Right atrium auricular region (tissue), 2 donors: ENCODE measurements at regions not wholly inside any gene's neighbourhood (a gene's known extent, or its start where the extent isn't known, plus 50 kb on each side); places are given as distances from the start of the nearest gene placed in this dataset.
"Not testable (repeated sequence)": the region's sequence is repeated elsewhere in the genome, so short reads cannot be mapped to it uniquely, and the experiment has no call there.

ENCODE experiments used
- DNase-seq: peaks from one replicate; pipeline ENCODE4 v3.0.0-alpha.2; 2019; ENCODE audit warnings: low spot score
- H3K27ac ChIP-seq, 2 donors: fragments of 200-600 bp; sonication (generic); 1 replicate in 1 of 2; 2 replicates in 1 of 2; pipeline ENCODE4 v1.5.1; 2016 to 2019
- H3K27me3 ChIP-seq, 2 donors: fragments of 200-600 bp; sonication (generic); one replicate each; pipeline versions ENCODE4 v1.5.1 to v1.6.0; 2017 to 2019
- H3K36me3 ChIP-seq: fragments of 200-600 bp; sonication (generic); one replicate; pipeline ENCODE4 v1.5.1; 2016
- H3K4me1 ChIP-seq, 2 donors: fragments of 200-600 bp; sonication (generic); one replicate each; pipeline versions ENCODE4 v1.5.1 to v1.6.0; 2017 to 2019
- H3K4me3 ChIP-seq, 2 donors: fragments of 200-600 bp; sonication (generic); 1 replicate in 1 of 2; 2 replicates in 1 of 2; pipeline ENCODE4 v1.5.1; 2017 to 2019; ENCODE audit warnings: mild to moderate bottlenecking in 1 of 2, moderate library complexity in 1 of 2
- H3K9me3 ChIP-seq, 2 donors: fragments of 200-600 bp; sonication (generic); one replicate each; pipeline ENCODE4 v1.5.1; 2019
- CTCF ChIP-seq, 2 donors: fragments of 200-600 bp; sonication (generic); IDR thresholded peaks; one replicate each; pipeline ENCODE4 v1.5.1; 2019; ENCODE audit warnings: antibody characterized with exemption in 2 of 2

DNA sequence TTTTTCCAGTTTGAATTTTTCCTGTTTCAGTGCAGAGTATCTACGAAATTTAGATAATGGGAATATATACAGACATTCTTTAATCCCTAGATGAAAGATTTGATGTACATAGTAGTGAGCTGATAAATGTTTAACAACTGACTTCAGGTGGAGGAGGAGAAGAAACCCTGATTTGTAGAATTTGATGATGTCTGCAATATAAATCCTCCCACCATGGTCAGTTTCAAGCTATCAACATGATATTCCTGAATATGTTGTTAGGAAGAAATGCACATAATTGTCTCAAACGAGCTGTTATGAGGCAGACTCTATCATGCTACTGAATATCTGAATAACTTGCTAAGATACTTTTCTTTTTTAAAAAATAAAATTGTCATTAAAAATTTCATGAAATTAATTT is 629.3 kb upstream of the LRRN3 start:
- H3K4me1 ChIP-seq: no peaks in the 10 kb centered on the region
- no peak overlapping the region for H3K4me3 ChIP-seq

GRCh38 chr7:110470420-110470819 is 620.5 kb upstream of the LRRN3 start:
- Histone ChIP-seq H3K9me3 (no peaks in the 10 kb centered on the region), H3K36me3 (no peaks in the 10 kb centered on the region), H3K27ac (no peak overlapping the region), H3K4me1 (no peaks in the 10 kb centered on the region), H3K27me3 (no peaks in the 10 kb centered on the region), H3K4me3 (no peak overlapping the region)
- TF ChIP-seq CTCF (IDR thresholded peaks at IDR 0.05): no peak
- no peak for DNase-seq

More for the DNA sequence above, 629.3 kb upstream of the LRRN3 start:
- no peak for DNase-seq
- Histone ChIP-seq H3K27me3 (no peaks in the 10 kb centered on the region), H3K27ac (no peak overlapping the region), H3K9me3 (no peaks in the 10 kb centered on the region), H3K36me3 (no peaks in the 10 kb centered on the region)
- TF ChIP-seq CTCF (IDR thresholded peaks at IDR 0.05): no peak

GRCh38 chr7:110472419-110472818 is 618.5 kb upstream of the LRRN3 start:
- H3K9me3 ChIP-seq, DNase-seq, H3K27ac ChIP-seq: not testable (repeated sequence)

GRCh38 chr7:110480964-110481363 is 610.0 kb upstream of the LRRN3 start:
- no peaks in the 10 kb centered on the region for H3K27me3 ChIP-seq
- H3K27ac ChIP-seq: no peak overlapping the region
- no peak overlapping the region for H3K4me3 ChIP-seq
- no peak for TF ChIP-seq CTCF (IDR thresholded peaks at IDR 0.05)
- H3K36me3 ChIP-seq: no peaks in the 10 kb centered on the region
- H3K9me3 ChIP-seq: peaks cover 0 to 17% of the 10 kb centered on the region in 2 donors
- DNase-seq: no peak
- H3K4me1 ChIP-seq: no peaks in the 10 kb centered on the region

More at GRCh38 chr7:110472419-110472818, 618.5 kb upstream of the LRRN3 start:
- not testable (repeated sequence) for H3K36me3 ChIP-seq, H3K27me3 ChIP-seq, H3K4me1 ChIP-seq, H3K4me3 ChIP-seq

DNA sequence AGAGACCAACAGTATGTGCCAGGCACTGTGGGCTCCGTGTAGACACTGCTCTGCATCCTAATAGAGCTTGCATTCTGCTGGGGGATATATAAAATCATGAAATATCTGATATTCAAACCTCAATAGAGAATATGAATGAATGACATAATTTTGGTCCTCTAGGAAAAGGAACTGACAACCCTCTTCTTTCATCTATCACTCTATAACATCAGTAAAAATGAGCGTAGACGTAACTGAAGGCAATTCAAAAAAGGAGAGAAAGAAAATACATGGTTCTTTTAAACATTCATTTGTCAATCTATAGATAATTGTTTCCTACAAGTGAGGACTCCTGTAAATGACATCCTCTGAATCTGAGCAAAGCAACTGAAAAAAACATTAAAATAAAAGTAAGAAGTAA is 607.4 kb upstream of the LRRN3 start:
- no peak overlapping the region for H3K27ac ChIP-seq
- H3K36me3 ChIP-seq: no peaks in the 10 kb centered on the region
- no peaks in the 10 kb centered on the region for H3K4me1 ChIP-seq
- no peak for DNase-seq
- peaks cover 0 to 17% of the 10 kb centered on the region in 2 donors for H3K9me3 ChIP-seq
- TF ChIP-seq CTCF (IDR thresholded peaks at IDR 0.05): no peak
- H3K27me3 ChIP-seq: no peaks in the 10 kb centered on the region
- H3K4me3 ChIP-seq: no peak overlapping the region

GRCh38 chr7:110484356-110484755 is 606.6 kb upstream of the LRRN3 start:
- Histone ChIP-seq H3K27me3 (no peaks in the 10 kb centered on the region), H3K27ac (no peak overlapping the region), H3K36me3 (no peaks in the 10 kb centered on the region), H3K4me1 (no peaks in the 10 kb centered on the region), H3K4me3 (no peak overlapping the region), H3K9me3 (peaks cover 0 to 14% of the 10 kb centered on the region in 2 donors)
- no peak for DNase-seq
- TF ChIP-seq CTCF (IDR thresholded peaks at IDR 0.05): no peak
